GM23338 (cell line): ENCODE measurements at regions not wholly inside any gene's neighbourhood (a gene's known extent, or its start where the extent isn't known, plus 50 kb on each side); places are given as distances from the start of the nearest gene placed in this dataset.
"Not testable (repeated sequence)": the region's sequence is repeated elsewhere in the genome, so short reads cannot be mapped to it uniquely, and the experiment has no call there.

ENCODE experiments used
- CREB1 ChIP-seq: fragments of 250-450 bp; sonication (Bioruptor Pico); IDR thresholded peaks from 2 replicates; pipeline ENCODE4 v1.5.0; 2020; ENCODE audit warnings: low read depth, mild to moderate bottlenecking, moderate library complexity
- EZH2 ChIP-seq: fragments of 200-600 bp; sonication (generic); IDR thresholded peaks from one replicate; pipeline ENCODE4 v1.8.0; 2017; ENCODE audit warnings: antibody characterized with exemption, mild to moderate bottlenecking, low read depth; ENCODE audit not compliant: unreplicated experiment
- EZH2phosphoT487 ChIP-seq: fragments of 200-600 bp; sonication (generic); IDR thresholded peaks from one replicate; pipeline ENCODE4 v1.8.1; 2018; ENCODE audit warnings: antibody characterized with exemption; ENCODE audit not compliant: unreplicated experiment
- JUNB ChIP-seq: IDR thresholded peaks from one replicate; pipeline ENCODE4 v1.6.1; 2016; ENCODE audit warnings: antibody characterized with exemption; ENCODE audit not compliant: unreplicated experiment
- NANOG ChIP-seq: IDR thresholded peaks from 2 replicates; pipeline ENCODE4 v1.6.1; 2016; ENCODE audit warnings: antibody characterized with exemption, borderline replicate concordance
- POLR2AphosphoS5 ChIP-seq: IDR thresholded peaks from 2 replicates; pipeline ENCODE4 v1.6.1; 2016; ENCODE audit warnings: antibody characterized with exemption, low read depth
- STAT1 ChIP-seq: IDR thresholded peaks from one replicate; pipeline ENCODE4 v1.6.1; 2016; ENCODE audit warnings: antibody characterized with exemption; ENCODE audit not compliant: unreplicated experiment
- ZNF331 ChIP-seq: fragments of 250-450 bp; sonication (Bioruptor Pico); IDR thresholded peaks from 2 replicates; pipeline ENCODE4 v1.5.0; 2020; ENCODE audit warnings: low read depth, mild to moderate bottlenecking, moderate library complexity
- TF ChIP-seq, protein P1 (sequence below), 2 experiments: fragments of 200-600 bp in 1 of 2; sonication (generic) in 1 of 2; conservative IDR thresholded peaks; 2 replicates each; pipeline versions ENCODE4 v1.5.1 to v1.6.1; 2016 to 2017; ENCODE audit warnings: antibody characterized with exemption in 2 of 2, low read depth in 2 of 2, mild to moderate bottlenecking in 2 of 2, moderate library complexity in 1 of 2
- TF ChIP-seq, protein P2 (sequence below): IDR thresholded peaks from one replicate; pipeline ENCODE4 v1.6.1; 2018; ENCODE audit warnings: antibody characterized with exemption; ENCODE audit not compliant: unreplicated experiment
- TF ChIP-seq, protein P3 (sequence below): IDR thresholded peaks from 2 replicates; pipeline ENCODE4 v1.6.1; 2016; ENCODE audit warnings: antibody characterized with exemption

DNA sequence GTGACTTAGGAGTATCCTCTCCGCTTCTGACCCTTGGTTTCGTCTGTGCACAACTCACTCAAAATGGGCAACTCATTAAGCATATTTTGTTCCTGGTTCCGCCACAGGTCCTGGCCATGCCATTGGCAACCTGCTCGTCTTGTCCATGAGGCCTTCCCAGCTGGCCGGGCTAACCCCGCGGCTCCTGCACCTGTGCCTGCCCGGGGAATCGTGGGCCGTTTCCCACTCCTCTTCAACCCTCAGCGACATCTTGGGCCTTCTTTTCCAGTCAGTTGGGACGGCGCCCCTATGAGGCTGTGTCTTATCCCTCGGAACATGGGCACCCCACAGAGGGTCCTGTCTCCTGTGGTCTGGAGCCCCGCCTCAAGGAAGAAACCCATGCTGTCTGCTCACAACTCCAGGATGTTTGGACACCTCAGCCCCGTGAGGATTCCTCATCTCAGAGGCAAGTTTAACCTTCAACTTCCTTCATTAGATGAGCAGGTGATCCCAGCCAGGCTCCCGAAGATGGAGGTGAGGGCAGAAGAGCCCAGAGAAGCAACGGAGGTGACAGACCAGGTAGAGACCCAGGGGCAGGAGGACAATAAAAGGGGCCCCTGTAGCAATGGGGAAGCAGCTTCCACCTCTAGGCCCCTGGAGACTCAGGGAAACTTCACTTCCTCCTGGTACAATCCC is 574.8 kb upstream of the C9orf72 start:
- TF ChIP-seq, protein P1, sequence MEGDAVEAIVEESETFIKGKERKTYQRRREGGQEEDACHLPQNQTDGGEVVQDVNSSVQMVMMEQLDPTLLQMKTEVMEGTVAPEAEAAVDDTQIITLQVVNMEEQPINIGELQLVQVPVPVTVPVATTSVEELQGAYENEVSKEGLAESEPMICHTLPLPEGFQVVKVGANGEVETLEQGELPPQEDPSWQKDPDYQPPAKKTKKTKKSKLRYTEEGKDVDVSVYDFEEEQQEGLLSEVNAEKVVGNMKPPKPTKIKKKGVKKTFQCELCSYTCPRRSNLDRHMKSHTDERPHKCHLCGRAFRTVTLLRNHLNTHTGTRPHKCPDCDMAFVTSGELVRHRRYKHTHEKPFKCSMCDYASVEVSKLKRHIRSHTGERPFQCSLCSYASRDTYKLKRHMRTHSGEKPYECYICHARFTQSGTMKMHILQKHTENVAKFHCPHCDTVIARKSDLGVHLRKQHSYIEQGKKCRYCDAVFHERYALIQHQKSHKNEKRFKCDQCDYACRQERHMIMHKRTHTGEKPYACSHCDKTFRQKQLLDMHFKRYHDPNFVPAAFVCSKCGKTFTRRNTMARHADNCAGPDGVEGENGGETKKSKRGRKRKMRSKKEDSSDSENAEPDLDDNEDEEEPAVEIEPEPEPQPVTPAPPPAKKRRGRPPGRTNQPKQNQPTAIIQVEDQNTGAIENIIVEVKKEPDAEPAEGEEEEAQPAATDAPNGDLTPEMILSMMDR (conservative IDR thresholded peaks at IDR 0.05; ENCODE audit: low read depth in 2 of 2): not testable (repeated sequence)
- TF ChIP-seq EZH2phosphoT487; POLR2AphosphoS5; JUNB; NANOG; EZH2; STAT1; CREB1 (CRISPR knock-in tag); ZNF331 (CRISPR knock-in tag): not testable (repeated sequence)
- TF ChIP-seq, protein P2, sequence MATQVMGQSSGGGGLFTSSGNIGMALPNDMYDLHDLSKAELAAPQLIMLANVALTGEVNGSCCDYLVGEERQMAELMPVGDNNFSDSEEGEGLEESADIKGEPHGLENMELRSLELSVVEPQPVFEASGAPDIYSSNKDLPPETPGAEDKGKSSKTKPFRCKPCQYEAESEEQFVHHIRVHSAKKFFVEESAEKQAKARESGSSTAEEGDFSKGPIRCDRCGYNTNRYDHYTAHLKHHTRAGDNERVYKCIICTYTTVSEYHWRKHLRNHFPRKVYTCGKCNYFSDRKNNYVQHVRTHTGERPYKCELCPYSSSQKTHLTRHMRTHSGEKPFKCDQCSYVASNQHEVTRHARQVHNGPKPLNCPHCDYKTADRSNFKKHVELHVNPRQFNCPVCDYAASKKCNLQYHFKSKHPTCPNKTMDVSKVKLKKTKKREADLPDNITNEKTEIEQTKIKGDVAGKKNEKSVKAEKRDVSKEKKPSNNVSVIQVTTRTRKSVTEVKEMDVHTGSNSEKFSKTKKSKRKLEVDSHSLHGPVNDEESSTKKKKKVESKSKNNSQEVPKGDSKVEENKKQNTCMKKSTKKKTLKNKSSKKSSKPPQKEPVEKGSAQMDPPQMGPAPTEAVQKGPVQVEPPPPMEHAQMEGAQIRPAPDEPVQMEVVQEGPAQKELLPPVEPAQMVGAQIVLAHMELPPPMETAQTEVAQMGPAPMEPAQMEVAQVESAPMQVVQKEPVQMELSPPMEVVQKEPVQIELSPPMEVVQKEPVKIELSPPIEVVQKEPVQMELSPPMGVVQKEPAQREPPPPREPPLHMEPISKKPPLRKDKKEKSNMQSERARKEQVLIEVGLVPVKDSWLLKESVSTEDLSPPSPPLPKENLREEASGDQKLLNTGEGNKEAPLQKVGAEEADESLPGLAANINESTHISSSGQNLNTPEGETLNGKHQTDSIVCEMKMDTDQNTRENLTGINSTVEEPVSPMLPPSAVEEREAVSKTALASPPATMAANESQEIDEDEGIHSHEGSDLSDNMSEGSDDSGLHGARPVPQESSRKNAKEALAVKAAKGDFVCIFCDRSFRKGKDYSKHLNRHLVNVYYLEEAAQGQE: not testable (repeated sequence)
- TF ChIP-seq, protein P3, sequence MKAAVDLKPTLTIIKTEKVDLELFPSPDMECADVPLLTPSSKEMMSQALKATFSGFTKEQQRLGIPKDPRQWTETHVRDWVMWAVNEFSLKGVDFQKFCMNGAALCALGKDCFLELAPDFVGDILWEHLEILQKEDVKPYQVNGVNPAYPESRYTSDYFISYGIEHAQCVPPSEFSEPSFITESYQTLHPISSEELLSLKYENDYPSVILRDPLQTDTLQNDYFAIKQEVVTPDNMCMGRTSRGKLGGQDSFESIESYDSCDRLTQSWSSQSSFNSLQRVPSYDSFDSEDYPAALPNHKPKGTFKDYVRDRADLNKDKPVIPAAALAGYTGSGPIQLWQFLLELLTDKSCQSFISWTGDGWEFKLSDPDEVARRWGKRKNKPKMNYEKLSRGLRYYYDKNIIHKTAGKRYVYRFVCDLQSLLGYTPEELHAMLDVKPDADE: not testable (repeated sequence)
